GM12873 (cell line): ENCODE measurements at regions not wholly inside any gene's neighbourhood (a gene's known extent, or its start where the extent isn't known, plus 50 kb on each side); places are given as distances from the start of the nearest gene placed in this dataset.

Source experiments
- TF ChIP-seq, protein P1 (sequence below): IDR thresholded peaks from 2 replicates; pipeline ENCODE4 v1.5.1; 2012; ENCODE audit warnings: low read depth, mild to moderate bottlenecking, moderate library complexity, low read length, control low read depth; ENCODE audit not compliant: insufficient read depth; ENCODE audit errors: missing control alignments

GRCh38 chr6:106820412-106820852 lies 154.1 kb downstream of the CD24 start:
- TF ChIP-seq, protein P1, sequence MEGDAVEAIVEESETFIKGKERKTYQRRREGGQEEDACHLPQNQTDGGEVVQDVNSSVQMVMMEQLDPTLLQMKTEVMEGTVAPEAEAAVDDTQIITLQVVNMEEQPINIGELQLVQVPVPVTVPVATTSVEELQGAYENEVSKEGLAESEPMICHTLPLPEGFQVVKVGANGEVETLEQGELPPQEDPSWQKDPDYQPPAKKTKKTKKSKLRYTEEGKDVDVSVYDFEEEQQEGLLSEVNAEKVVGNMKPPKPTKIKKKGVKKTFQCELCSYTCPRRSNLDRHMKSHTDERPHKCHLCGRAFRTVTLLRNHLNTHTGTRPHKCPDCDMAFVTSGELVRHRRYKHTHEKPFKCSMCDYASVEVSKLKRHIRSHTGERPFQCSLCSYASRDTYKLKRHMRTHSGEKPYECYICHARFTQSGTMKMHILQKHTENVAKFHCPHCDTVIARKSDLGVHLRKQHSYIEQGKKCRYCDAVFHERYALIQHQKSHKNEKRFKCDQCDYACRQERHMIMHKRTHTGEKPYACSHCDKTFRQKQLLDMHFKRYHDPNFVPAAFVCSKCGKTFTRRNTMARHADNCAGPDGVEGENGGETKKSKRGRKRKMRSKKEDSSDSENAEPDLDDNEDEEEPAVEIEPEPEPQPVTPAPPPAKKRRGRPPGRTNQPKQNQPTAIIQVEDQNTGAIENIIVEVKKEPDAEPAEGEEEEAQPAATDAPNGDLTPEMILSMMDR, result no peak

DNA sequence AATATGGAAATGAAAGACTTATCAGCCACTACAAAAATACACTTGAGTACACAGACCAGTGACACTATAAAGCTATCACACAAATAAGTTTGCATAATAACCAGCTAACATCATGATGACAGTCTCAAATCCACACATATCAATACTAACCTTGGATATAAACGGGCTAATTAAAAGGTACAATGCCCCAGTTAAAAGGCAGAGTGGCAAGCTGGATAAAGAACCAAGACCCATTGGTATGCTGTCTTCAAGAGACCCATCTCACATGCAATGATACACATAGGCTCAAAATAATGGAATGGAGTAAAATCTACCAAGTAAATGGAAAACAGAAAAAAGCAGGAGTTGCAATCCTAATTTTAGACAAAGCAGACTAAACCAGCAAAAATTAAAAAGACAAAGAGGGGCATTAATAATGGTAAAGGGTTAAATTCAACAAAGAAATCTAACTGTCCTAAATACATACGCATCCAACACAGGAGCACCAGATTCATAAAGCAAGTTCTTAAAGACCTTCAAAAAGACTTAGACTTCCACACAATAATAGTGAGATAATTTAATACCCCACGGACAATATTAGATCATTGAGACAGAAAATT lies 163.3 kb downstream of the CD24 start:
- TF ChIP-seq, protein P1, result no peak

GRCh38 chr6:106808758-106809157 lies 165.8 kb downstream of the CD24 start:
- TF ChIP-seq, protein P1, result no peak

- TF ChIP-seq, protein P1, result no peak
Measured at GRCh38 chr6:106807947-106808611, 166.4 kb downstream of the CD24 start.

GRCh38 chr6:106805771-106806170 lies 168.8 kb downstream of the CD24 start:
- TF ChIP-seq, protein P1, result no peak

DNA sequence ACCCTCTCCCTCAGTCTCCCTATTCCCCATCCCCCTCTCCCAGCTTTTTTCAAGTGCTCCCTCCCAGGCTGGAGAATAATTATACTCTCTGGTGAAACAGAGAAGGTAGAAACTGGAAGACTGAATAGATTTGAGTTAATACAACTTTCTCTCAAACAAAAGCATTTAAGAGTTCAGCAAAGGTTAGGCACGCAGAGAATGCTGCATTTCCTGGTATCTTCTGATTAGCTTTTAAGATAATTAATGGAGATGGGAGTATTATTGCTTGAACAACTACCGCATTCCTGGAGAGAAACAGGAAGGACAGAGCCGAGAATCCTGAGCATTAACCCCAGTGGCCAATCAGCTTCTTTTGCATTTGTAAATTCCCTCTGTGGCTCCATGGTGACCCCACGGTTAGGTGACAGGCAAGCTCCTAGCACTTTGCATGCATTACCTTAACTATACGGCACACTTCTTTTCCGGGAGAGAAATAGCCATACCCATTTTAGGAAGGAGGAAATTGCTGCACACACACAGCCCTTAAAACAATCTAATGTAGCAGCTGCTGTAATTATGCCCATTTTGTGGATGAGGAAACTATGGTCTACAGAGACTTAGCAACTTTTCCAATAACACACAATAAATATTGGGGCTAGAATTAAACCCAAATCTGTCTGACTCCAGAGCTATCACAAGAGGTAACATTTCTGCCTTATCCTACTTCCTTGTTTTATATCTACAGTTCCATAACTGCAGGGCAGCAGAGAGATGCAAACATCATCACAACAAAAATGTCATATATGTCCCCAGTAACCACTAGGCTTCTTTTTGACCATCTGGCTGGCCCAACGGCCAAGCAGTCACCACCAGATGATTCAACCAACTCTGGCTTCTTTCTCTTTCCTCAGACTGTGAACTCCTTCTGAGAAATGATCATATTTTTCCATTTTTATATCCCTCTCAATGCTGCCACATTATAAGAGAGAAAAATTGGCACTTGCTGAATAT lies 169.9 kb downstream of the CD24 start:
- TF ChIP-seq, protein P1, result no peak

DNA sequence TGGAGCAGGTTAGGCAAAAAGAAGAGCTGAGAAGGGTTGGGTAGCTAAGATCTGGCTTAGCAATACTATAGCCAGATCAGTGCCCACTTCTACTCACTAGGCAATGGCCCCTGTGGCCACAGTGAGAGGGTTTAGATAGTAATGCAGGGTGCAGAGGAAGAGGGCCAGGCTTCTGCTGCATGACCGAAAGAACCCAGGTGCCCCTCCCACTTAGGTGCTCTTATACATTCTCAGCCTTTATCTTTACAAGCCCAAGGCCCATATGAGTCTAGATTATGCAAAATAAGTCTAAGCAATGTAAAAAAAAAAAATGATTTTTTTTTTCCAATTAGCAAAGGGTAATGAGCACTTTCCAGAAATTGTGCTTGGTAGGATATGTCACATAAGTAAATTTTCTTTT lies 171.3 kb downstream of the CD24 start:
- TF ChIP-seq, protein P1, result no peak
